ENCODE measurements at regions not wholly inside any gene's neighbourhood (a gene's known extent, or its start where the extent isn't known, plus 50 kb on each side); places are given as distances from the start of the nearest gene placed in this dataset.

DNA sequence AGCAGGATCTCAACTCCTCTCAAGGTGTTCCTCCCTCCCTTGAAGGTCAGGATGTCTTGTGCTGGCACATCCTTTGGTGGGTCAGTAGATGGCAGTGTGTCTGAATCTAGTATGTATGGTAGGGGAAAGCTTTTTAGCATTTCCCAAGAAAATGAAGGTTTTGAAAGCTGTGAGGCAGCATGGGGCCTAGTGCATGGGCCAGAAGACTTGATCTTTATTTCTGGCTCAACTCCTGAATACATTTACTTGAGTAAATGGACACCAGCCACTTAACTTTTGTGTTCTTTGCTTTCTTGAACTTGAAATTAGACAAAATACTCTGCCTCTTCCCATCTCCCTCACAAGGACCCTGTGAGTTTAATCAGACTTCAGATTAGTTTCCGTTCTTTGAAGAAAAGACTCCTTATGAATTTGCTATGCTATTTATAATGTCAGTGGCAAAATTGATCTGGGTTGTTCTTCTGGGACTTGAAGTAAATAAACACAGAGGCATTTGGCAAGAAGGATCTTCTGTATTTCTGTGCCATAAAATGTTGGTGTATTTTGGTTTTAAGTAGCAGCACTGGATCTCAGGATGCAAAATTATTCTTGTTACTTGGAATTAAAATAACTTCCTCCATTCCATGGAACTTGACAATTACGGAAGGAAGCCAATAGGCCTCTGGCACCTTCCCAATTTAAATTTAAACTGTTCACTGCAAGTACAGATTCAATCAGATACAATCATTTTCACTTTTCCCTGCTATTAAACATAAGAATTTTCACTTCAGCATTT lies 288.8 kb downstream of the CASP12 start:
- DNase-seq (ENCODE audit: low read depth in 2 of 2, low spot score in 1 of 2), result peak in 1 of 2 donors; percentile 3

DNA sequence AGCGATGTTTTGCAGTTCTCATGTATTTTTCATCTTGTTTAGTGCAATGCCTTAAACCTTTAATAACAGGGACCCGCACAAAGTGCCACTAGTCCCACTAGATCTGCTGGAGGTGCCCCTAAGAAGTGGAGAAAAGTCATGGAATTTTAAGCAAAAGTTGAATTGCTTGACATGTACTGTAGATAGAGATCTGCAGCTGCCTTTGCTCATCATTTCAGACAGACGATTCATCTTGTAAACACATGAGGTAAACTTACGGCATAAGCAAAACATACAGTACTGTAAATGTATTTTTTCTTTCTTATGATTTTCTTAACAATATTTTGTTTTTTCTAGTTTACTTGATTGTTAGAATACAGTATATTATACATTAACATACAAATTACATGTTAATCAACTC lies 295.6 kb downstream of the CASP12 start:
- no peak for DNase-seq (ENCODE audit: low read depth in 2 of 2, low spot score in 1 of 2)

DNA sequence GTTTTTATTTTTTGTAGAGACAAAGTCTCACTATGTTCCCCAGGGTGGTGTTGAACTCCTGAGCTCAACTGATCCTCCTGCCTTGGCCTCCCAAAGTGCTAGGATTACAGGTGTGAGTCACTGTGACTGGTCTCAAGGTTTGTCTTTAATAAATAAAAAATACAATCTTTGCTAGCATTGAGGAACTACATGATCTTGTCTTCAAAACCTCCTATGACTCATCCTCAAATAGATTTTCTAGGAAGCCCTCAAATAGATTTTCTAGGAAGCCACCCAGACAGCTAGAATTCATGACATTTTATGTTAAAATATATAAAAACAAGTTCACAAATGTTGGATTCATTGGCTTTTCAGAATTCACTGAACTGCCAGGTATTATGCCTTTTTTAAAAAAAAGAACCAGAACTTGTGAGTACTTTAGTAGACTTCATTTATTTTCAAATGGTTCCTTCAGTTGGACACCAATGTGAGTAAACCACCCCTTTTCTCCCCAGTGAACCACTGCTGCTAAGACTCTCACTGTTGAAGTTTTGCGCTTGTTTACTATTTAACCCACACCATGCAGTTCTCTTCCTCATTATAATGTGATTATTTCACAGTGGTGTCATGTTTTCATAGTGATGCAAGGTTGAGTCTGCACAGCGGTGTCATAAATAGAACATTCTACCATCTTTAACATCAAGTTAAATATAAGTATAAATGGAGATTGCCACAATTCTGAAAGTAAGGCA lies 303.9 kb downstream of the CASP12 start:
- no peak for DNase-seq (ENCODE audit: low read depth in 2 of 2, low spot score in 1 of 2)

DNA sequence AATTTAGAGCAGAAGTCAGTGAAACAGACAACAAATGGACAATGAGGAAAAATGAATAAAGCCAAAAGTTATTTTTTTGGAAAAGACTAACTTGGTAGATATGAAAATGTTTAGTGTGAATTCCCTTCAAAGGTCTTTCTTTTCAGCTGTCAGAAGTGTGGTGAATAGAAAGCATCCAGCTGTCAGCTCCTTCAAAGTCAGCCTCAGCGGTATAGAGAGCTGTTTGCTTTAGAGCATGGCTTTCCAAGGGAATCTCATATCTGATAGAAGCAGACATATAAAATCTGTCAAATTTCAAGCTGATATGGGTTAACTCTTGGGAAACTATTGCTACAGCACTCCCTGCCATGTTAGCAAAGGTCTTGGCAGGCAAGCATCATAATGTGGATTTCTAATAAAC lies 309.3 kb downstream of the CASP12 start:
- DNase-seq (ENCODE audit: low read depth in 2 of 2, low spot score in 1 of 2), result no peak

DNA sequence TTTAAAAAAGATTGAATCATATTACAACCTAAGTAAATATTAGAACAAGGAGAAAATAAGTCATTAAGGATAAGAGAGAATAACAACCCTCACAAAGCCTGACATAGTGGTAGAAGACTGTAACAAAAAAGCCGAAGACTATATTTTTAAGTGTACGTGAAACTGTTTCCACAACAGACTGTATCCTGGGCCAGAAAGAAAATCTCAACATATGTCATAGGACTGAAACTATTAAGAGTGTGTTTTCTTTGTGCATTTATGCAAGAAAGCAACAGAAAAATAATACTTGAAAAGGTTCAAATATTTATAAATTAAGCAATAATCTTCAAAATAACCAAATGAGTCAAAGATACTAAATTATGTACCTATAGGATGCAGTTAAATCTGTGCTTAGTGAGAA lies 309.8 kb downstream of the CASP12 start:
- DNase-seq (ENCODE audit: low read depth in 2 of 2, low spot score in 1 of 2), result no peak

DNA sequence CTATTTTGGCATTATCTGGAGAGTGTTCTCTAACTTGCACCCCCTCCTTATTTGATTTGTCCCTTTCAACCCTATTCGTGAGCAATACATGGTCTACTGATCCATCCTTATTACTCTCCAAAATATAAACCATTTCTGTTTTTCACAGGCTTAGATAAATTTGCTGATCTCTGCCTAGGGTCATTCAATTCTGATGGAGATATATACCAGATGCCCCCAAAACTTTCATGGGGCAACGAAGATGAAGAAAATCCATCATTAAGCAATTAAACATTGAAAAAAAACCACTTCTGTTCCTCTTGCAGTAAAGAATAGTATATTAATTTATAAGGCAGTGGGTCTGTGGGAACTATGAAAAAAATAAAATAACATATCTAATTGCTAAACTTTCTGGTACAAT lies 313.4 kb downstream of the CASP12 start:
- no peak for DNase-seq (ENCODE audit: low read depth in 2 of 2, low spot score in 1 of 2)

DNA sequence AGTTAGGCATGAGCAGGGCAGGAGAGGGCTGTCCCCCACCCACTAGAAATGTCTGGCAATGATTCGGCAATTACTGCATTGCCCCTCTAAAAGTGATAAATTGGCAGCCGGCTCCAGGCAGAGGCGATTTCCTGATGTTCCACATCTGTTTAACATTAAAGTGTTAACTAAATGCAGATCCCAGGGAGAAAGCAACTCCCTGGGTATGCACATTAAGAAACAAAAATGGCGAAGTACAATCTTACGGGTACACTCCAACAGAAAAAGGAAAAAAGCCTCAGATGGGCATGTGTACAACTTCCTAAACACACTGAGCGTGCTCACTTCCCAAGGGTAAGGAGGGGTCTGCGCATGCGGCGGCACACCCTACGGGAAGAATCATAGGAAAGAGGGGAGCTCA lies 314.4 kb downstream of the CASP12 start:
- no peak for DNase-seq (ENCODE audit: low read depth in 2 of 2, low spot score in 1 of 2)

DNA sequence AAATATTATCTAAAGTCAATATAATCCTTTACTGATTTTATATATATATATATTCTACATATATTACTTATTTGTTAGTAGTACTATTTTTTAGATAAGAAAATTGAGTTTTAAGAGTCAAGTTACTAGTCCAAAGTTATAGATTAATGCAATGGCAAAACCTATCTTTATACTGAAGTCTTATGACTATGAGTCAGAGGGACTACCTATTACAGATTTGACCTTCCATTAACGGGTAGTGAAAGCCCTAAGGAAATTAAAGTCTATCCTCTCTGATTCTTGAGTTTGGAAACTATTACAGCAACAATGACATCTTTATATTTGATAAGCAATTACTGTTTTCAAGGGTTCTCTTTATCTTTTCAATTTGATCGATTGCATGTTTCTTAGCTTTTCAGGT lies 315.8 kb downstream of the CASP12 start:
- DNase-seq (ENCODE audit: low read depth in 2 of 2, low spot score in 1 of 2), result no peak

DNA sequence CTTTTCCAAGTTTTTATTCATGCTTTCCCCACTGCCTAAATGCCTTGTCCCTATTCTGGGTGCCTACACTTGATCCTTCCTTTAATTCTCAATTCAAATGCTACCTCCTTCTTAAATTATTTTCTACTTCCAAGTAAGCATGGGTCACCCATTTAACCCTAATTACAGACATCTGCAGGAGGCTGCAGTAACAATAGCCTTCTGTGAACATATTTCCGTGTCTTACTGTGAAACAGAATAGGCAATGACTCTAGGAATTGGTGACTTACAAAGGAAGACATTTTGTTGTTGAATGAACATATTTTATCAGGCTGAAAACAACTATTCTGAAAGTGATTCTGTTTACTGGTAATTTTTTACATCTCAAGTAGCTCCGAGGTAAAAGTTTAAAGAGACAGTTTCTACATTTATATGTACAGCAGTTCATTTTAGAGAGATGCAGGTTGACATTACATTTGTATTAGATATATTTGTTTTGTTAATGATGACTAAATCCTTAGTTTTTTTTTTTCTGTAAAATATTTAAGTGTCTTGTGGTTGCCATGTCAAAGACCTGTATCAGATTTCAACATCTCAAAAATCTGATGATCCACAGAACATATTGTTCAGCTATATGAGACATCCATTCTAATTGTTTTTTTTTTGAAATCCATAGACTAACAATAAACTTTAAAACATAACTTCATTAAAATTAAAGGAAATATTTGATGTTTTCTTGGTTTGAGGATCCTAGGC lies 316.8 kb downstream of the CASP12 start:
- no peak for DNase-seq (ENCODE audit: low read depth in 2 of 2, low spot score in 1 of 2)

DNA sequence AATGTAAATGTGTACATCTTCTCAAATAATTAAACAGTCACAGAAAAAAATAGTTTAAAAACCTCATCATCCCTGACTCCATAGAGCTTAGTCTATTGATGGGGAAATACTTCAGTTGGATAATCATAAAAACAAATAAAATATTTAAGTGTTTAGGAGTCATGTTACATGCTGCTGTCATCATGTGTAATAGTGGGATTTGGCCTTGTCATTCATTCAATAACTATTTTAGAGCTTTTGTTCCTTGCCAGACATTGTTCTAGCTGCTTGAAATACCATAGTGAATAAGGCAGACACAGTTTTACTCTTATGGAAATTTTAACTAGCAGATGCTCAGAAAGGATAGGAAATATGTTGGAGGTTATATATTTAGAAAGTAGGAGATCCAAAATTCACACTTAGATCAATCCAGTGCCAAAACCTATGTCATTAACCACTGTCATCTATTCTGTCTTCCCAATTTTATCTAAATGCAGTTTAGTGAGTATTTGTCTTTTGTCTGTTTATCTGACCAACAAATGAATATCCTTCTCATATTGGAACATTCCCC lies 324.7 kb downstream of the CASP12 start:
- no peak for DNase-seq (ENCODE audit: low read depth in 2 of 2, low spot score in 1 of 2)

DNA sequence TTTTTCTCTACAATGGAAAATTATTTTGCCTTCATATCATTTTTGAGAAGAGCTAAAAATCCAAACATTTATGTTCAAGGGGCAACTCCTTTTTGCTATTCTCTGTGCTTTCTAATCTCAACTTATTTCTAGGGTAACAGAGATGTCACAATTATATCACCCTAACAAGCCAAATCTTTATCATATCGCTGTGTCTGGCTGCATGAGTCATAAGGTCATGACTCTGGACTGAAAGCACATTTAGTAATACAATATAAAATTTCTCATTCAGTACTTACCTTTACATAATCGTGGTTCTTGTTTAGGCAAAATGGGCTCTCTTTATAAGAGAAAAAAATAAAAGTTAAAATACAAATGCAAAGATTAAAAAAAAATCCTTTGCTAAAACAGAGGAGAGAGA lies 326.0 kb downstream of the CASP12 start:
- DNase-seq (ENCODE audit: low read depth in 2 of 2, low spot score in 1 of 2), result no peak

DNA sequence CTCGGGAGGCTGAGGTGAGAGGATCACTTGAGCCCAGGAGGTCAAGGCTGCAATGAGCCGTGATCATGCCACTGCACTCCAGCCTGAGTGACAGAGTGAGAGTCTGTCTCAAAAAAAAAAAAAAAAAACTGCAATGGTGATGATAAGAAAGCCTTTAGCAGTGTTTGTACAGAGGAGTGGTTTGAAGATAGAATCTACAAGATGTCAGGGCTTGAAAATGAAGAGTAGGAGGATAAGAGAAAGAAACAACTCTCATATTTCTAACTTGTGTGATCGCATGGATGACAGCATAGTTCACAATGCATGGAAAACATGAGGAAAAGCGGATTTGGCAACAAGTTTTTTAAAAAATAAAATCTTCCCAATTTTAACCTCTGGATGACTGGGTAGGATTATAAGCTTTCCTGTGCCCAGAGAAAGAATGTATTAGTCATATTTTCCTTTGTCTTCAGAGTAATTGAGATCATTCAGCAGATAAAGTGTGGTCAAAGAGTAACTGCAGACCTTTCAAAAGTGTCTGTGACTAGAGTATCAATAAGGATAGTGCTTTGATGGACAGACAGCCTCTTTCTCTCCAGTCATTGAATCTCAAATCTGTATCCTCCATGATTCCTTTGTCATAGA lies 328.1 kb downstream of the CASP12 start:
- DNase-seq (ENCODE audit: low read depth in 2 of 2, low spot score in 1 of 2), result no peak

DNA sequence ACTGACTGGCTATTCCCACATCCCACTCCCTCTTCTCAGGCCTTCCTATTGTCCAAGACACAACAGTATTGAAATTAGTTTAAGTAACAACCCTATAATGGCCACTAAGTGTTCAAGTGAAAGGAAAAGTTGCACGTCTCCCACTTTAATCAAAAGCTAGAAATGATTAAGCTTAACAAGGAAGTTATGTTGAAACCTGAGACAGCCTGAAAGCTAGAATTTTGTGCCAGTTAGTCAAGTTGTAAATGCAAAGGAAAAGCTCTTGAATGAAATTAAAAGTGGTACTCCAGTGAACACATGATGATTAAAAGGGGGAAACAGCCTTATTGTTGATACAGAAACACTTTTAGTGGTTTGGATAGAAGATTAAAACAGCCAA lies 332.7 kb downstream of the CASP12 start:
- no peak for DNase-seq (ENCODE audit: low read depth in 2 of 2, low spot score in 1 of 2)

DNA sequence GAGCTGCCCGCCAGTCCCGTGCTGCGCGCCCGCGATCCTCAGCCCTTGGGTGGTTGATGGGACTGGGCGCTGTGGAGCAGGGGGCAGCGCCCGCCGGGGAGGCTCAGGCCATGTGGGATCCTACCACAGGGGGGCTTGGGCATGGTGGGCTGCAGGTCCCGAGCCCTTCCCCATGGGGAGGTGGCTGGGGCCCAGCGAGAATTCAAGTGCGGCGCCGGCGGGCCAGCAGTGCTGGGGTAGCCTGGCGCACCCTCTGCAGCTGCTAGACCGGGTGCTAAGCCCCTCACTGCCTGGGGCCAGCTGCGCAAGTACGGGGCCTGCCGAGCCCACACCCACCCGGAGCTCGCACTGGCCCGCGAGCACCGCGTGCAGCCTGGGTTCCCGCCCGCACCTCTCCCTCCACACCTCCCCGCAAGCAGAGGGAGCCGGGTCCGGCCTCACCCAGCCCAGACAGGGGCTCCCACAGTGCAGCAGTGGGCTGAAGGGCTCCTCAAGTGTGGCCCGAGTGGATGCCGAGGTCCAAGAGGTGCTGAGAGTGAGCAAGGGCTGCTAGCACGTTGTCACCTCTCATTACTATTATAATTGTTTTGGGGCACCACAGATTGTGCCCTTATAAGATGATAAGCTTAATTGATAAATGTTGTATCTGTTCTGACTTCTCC lies 333.2 kb downstream of the CASP12 start:
- no peak for DNase-seq (ENCODE audit: low read depth in 2 of 2, low spot score in 1 of 2)

DNA sequence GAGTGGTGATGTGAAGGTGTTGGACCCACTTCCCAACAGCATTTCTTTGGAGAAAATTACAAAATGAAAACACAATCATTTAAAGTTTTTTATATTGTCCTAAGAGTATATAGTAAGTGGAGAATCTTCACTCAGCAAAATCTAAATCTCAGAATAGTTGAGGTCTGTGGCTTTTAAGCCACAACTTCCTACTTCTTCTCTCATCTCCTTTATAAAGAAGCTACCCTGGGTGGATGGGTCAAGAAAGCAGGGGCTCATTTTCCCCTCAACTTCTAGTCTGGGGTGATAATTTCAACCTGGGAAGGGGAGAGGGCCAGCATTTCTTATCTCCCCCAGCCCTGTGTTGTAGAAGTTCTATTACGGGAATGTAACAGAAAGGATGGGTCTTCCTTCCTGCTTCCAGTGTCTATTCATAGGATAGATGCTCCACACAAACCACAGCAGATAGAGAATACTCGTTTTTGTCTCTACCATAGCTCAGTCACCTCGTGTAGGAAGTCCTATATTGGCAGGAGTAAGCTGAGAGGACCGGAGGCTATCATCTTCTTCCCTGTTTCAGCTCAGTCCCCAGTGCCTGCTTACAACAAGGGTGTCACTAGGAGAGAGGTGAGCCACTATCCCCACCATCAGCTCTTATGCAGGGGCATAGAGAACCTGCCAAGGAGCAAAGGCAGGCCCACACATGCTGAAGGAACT lies 341.5 kb downstream of the CASP12 start:
- DNase-seq (ENCODE audit: low read depth in 2 of 2, low spot score in 1 of 2), result no peak

DNA sequence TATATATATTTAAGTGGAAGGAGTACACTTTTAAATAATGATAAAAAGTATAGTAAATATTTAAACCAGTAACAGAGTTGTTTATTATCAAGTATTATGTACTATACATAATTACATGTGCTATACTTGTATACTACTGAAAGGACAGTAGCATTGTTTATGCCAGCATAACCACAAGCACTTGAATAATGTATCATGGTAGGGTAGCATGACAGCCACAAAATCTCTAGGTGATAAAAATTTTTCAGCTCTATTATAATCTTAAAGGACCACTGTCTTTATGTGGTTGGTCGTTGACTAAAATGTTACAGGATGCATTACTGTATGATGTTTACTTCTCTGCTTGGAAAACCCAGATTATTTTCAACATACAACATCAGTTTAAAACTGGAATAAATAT lies 349.2 kb downstream of the CASP12 start:
- no peak for DNase-seq (ENCODE audit: low read depth in 2 of 2, low spot score in 1 of 2)

DNA sequence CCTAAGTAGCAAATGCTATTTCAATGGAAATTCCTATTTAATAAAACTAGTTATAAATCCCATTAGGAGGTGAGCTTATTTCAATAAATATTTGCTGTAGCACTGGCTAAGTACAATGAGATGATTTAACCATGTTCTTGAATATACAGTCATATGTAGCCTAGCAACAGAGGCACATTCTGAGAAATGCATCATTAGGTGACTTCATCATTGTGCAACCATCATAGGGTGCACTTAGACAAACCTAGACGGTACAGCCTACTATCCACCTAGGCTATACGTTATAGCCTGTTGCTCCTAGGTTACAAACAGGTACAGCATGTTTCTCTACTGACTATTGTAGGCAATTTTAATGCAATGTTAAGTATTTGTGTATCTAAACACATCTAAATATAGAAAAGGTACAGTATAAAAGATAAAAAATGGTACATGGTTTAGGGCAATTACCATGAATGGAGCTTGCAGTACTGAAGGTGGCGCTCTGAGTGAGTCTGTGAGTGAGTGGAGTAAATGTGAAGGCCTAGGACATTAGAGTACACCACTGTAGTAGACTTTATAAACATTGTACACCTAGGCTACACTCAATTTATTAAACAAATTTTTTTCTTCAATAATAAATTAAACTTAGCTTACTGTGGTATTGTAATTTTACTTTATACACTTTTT lies 350.1 kb downstream of the CASP12 start:
- DNase-seq (ENCODE audit: low read depth in 2 of 2, low spot score in 1 of 2), result no peak

DNA sequence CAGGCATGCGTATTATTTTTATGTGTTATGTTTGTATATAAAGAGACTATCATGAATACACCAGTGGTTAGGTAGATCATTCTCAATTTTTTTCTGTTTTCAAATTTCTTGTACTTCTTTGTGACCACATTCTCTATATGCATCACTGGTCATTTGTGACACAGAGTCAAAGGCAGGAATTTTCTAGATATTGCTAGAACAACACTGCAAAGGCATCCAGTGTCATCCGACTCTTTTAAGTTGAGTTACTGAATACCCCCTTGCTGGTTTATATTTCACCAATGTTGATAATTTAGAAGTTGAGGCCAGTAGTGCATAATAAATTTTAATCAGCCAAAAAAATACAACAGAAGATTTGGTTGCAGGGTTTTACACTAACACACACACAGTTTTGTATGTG lies 351.8 kb downstream of the CASP12 start:
- DNase-seq (ENCODE audit: low read depth in 2 of 2, low spot score in 1 of 2), result no peak

DNA sequence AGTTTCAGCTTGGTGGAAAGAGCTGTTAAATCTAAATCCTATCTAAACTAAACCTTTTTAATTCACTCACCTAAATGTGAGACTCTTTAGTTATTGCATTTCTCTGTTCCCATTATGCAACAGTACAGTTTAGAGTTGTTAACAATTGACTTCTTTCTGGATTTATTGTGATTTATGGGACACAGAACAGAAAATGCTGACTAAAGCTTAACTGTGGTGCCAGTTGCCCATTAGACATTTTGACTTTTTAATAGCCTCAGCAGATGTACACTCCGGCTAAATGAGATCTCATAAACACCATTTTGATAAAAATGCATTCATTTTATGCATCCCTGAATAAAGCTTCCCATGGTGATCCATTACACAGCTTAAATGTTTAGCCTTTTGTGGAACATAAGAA lies 356.6 kb downstream of the CASP12 start:
- DNase-seq (ENCODE audit: low read depth in 2 of 2, low spot score in 1 of 2), result no peak

DNA sequence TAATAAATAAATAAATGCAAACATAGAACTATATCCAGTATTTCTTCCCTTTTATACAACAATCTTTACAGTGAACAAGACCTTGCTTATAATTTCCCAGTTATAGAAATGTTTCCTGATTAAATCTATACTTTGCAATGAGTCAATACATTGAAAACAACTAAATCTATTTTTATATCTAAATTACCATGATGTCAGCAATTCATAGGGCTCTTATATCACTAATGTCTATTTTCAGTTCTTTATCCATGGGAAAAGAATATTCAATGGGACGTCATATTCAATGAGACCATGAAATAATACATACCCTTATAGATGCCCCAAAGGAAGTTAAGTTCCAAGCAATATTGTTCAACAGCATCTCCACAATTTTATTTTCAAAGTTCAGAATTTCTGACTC lies 359.9 kb downstream of the CASP12 start:
- no peak for DNase-seq (ENCODE audit: low read depth in 2 of 2, low spot score in 1 of 2)
